ENCODE measurements at regions not wholly inside any gene's neighbourhood (a gene's known extent, or its start where the extent isn't known, plus 50 kb on each side); places are given as distances from the start of the nearest gene placed in this dataset.

GRCh38 chr1:157399343-157399983, 152.9 kb downstream of the FCRL5 start:
- DNase-seq (ENCODE audit: extremely low spot score): no peak
- ChIA-PET CTCF (interaction anchor here (1.3 to 2.3 kb wide), 2 partner anchors 29 to 36 kb away, joined by 6 to 7 read pairs; no protein-coding TSS in a partner anchor), POLR2A (no interaction called here)
- no peak for TF ChIP-seq CTCF (IDR thresholded peaks at IDR 0.05; ENCODE audit: control extremely low read depth, extremely low read depth, low read depth, missing control alignments)

GRCh38 chr1:157390651-157391050, 161.7 kb downstream of the FCRL5 start:
- ChIA-PET CTCF (interaction anchor here (1.5 kb wide), 1 partner anchor 20 kb away, joined by 5 read pairs; no protein-coding TSS in a partner anchor), POLR2A (no interaction called here)
- no peak for DNase-seq (ENCODE audit: extremely low spot score)
- TF ChIP-seq CTCF (IDR thresholded peaks at IDR 0.05; ENCODE audit: control extremely low read depth, extremely low read depth, low read depth, missing control alignments): no peak

- POLR2A ChIA-PET: no interaction called here
- CTCF ChIA-PET: interaction anchor here (1.0 to 1.6 kb wide), 3 partner anchors 9 to 25 kb away, joined by 3 to 8 read pairs (median 3); no protein-coding TSS in a partner anchor
- TF ChIP-seq CTCF (IDR thresholded peaks at IDR 0.05; ENCODE audit: control extremely low read depth, extremely low read depth, low read depth, missing control alignments): no peak
- no peak for DNase-seq (ENCODE audit: extremely low spot score)
Measured at GRCh38 chr1:157388057-157388456, 164.3 kb downstream of the FCRL5 start.

GRCh38 chr1:157384258-157384657, 168.1 kb downstream of the FCRL5 start:
- TF ChIP-seq CTCF (IDR thresholded peaks at IDR 0.05; ENCODE audit: control extremely low read depth, extremely low read depth, low read depth, missing control alignments): no peak
- ChIA-PET CTCF (interaction anchor here (1.2 to 2.3 kb wide), 2 partner anchors 13 to 21 kb away, joined by 3 to 8 read pairs; no protein-coding TSS in a partner anchor), POLR2A (no interaction called here)
- no peak for DNase-seq (ENCODE audit: extremely low spot score)

- no peak for TF ChIP-seq CTCF (IDR thresholded peaks at IDR 0.05; ENCODE audit: control extremely low read depth, extremely low read depth, low read depth, missing control alignments)
- ChIA-PET POLR2A (no interaction called here), CTCF (no interaction called here)
- no peak for DNase-seq (ENCODE audit: extremely low spot score)
Measured at GRCh38 chr1:157382351-157382750, 170.0 kb downstream of the FCRL5 start.

GRCh38 chr1:157380523-157380922, 171.8 kb downstream of the FCRL5 start:
- TF ChIP-seq CTCF (IDR thresholded peaks at IDR 0.05; ENCODE audit: control extremely low read depth, extremely low read depth, low read depth, missing control alignments): no peak
- ChIA-PET POLR2A (no interaction called here), CTCF (interaction anchor here (1.0 to 3.8 kb wide), 7 partner anchors 10 to 311 kb away, joined by 3 to 22 read pairs (median 4); no protein-coding TSS in a partner anchor)
- DNase-seq (ENCODE audit: extremely low spot score): no peak

Measured in GM10248 (cell line).